HG02798 (cell line): ENCODE measurements at regions not wholly inside any gene's neighbourhood (a gene's known extent, or its start where the extent isn't known, plus 50 kb on each side); places are given as distances from the start of the nearest gene placed in this dataset.

Experiments used
- ATAC-seq: cut with Tn5 transposase; IDR thresholded peaks from one replicate; pipeline ENCODE4 v1.9.1; 2021; ENCODE audit warnings: mild to moderate bottlenecking; ENCODE audit not compliant: unreplicated experiment, poor library complexity

- no peak for ATAC-seq
Measured at GRCh38 chr2:2642906-2643890, 312.1 kb upstream of the MYT1L start.

- ATAC-seq, result no peak
Measured at GRCh38 chr2:2641541-2642410, 310.7 kb upstream of the MYT1L start.

- ATAC-seq, result no peak
Measured at GRCh38 chr2:2640818-2641217, 309.7 kb upstream of the MYT1L start.

DNA sequence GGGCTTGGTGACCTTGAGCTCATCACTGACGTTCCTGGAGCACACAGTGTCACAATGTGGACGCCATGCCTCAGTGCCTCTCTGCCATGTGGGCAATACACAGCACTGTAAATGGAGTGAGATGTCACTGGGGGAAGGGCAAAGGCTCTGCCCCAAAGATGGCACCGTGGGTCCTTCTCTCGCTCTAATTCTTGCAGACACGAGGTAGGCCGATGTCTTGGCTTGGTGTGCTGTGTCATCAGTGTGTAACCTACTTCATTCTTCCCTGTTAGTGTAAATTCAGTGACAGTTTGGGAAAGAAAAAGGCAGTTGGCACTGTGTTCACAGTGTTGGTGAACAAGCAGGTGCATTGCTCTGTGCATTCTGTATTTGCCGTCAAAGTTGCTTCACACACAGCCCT is 309.3 kb upstream of the MYT1L start:
- no peak for ATAC-seq

DNA sequence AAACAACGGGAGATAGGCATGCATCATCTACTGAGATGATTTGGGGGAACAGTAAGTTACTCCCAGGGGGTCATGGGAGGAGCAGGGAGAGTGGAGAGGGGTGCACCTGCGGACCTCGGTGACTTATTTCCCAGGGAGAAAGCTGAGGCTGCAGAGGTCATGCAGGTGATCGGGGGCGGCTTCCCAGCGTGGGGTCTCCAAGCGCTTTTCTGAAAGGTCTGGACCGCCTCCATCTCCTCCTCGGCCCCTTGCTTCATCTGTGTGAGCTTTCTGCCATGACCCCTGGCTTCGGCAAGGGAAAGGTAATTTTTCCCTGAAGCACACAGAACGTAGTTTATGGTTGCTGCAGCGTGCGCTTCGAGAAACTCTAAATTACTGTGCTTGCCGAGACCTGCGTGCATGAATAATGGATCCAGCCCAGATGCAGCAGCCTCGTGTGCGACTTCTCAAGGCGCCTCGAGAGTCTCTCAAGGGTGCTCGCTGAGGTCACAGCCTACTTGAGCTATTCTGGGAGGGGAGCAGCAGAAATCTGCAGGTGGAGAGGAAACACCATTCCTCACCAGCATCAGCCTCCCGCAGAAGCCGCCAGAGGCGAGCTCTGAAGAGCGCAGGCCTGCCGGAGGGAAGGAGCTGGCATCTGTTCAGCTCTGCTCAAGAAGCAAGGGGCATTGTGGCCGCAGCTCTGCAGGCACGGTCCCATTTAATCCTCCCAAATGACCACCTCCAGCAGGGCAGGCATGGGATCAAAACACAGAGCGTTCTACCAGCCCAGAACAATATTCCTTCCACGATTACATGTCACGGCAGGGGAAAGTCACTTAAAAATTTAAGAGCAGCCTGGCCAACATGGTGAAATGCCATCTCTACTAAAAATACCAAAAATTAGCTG is 308.4 kb upstream of the MYT1L start:
- no peak for ATAC-seq

GRCh38 chr2:2638547-2639220 is 307.6 kb upstream of the MYT1L start:
- no peak for ATAC-seq

GRCh38 chr2:2636813-2637212 is 305.7 kb upstream of the MYT1L start:
- no peak for ATAC-seq

- no peak for ATAC-seq
Measured at GRCh38 chr2:2635025-2635528, 304.0 kb upstream of the MYT1L start.

DNA sequence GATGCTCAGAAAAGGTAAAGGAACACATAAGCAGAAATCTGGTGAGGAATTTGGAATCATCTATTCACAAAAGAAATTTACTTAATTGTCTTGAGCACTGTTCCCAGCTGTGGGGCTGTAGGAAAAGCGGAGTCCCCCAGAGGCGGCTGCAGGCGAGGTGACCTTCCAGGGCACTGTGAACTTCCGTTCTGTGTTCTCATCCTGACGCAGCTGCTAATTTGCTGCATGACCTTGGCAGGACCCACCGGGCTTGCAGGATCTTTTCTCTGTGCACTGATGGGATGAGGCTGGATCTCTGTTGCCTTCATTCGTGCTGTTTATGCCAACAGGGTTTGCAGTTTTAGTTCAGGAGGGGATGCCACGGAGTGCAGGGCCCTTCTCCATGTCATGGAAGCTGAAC is 301.9 kb upstream of the MYT1L start:
- ATAC-seq, result no peak

- ATAC-seq, result no peak
Measured at GRCh38 chr2:2623939-2624338, 292.9 kb upstream of the MYT1L start.

DNA sequence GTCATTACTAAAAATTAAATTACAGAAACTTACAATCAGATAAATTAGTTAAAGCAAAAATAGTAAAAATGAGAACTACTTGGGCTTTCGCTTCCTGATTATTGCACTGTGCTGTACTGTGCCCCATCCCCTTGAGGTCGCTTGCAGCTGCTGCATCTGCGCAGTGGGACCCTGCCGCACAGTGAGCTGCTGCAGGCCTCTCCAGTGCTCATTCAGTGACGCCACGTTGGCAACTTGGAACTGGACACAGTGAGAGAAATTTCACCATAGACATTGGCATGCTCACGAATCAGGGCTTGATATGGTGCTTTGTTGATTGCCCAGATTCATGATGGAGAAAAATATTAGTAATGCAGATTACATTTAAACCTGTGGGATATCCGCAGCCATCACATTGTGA is 290.8 kb upstream of the MYT1L start:
- no peak for ATAC-seq

GRCh38 chr2:2620604-2621003 is 289.5 kb upstream of the MYT1L start:
- no peak for ATAC-seq

GRCh38 chr2:2619995-2620394 is 288.9 kb upstream of the MYT1L start:
- ATAC-seq, result no peak

- no peak for ATAC-seq
Measured at GRCh38 chr2:2614452-2614851, 283.4 kb upstream of the MYT1L start.

DNA sequence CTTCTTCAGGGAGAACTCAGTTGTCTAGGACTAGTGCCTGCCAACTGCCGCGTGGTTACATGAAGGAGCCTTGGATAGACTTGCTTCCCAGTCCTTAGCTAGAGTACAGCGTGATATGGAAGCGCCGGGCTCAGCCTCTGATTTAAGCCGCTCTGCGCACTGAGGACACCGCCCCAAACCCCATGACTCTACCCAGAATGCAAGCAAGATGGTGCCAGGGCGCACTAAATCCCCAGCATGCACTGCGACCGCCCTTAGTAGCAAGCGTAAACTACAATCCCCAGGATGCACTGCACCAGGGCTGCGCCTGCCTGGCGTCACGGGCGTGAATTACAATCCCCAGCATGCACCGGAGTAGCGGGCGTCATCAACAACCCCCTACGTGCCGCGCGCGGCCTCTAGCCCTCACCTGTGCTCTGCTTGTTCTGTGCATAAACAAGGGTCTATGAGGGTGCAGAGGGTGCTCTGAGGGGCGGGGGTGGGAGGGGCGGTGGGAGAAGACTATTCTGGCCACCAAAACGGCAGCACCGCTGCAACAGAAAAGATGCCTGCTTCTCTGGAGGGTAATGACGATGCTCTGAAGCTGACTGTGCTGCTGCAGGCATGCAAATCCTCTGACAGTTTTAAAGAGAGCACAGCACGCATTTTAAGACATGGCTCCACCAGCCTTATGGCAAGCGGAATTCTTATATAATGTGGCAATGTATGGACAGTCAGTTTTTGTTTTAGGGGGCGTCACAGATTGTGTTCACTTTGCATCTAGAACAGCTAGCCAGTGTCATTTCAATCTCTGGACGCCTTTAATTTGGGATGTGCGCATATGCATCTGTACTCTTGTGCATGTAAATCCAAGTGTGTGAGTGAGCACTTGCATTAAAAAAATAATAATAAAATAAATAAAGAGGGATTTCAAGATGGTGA is 282.5 kb upstream of the MYT1L start:
- ATAC-seq, result peak; percentile 100

- no peak for ATAC-seq
Measured at GRCh38 chr2:2610751-2611150, 279.7 kb upstream of the MYT1L start.

DNA sequence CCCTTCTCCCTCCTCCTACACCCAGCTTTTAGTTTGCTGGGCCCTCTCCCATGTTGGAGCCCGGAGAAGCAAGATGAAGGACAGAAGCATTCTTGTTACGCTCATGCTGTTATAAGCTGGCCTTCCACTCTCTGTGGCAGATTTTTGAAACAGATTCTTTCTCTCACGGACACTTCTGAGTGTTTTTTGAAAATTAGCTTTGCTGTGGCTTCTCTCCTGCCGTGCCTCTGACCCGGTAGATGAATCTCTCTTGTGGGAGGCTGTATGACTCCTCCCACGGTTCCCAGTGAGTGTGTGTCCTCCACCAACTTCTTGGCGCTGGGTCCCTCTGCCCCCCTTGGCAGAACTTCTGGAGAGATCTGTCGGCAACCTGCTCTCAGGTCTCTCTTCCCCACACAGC is 269.3 kb upstream of the MYT1L start:
- no peak for ATAC-seq

DNA sequence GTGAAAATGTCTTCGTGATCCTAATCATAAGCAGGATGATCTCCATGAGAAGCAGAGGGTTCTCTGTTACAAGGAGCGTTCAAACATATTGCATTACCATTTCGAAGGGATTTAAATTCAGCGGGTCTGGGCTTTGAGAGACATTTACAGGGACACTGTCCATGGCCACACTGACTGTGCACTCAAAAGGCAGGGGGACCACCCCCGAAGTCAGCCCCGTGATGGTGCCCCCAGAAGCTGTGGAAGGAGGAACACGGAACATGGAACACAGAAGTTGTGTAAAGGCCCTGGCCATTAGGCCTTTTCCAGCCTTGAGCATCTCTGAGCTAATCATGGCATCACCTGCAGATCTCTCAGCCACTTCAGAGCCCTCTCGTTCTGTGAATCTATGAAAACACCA is 268.4 kb upstream of the MYT1L start:
- no peak for ATAC-seq
